ENCODE measurements at regions not wholly inside any gene's neighbourhood (a gene's known extent, or its start where the extent isn't known, plus 50 kb on each side); places are given as distances from the start of the nearest gene placed in this dataset.

- ChIA-PET CTCF (ENCODE audit: low intra/inter-chr PET ratio) (no interaction called here), POLR2A (interaction anchor here (1.6 kb wide), 1 partner anchor 9 kb away, joined by 5 read pairs; no protein-coding TSS in a partner anchor)
- no peak overlapping the region for H3K4me3 ChIP-seq
- H2AFZ ChIP-seq (ENCODE audit: low read depth, low read length): no peak overlapping the region
- H3K27ac ChIP-seq (ENCODE audit: extremely low read depth, low read depth, low read length): no peak overlapping the region
- intact Hi-C loops (cut with micrococcal nuclease) (no loop called here), in situ Hi-C loops (cut with MboI) (no loop called here)
- H3K79me2 ChIP-seq (ENCODE audit: control insufficient read depth, insufficient read depth, low read length): no peaks in the 10 kb centered on the region
- H4K20me1 ChIP-seq (replicated peaks; ENCODE audit: control insufficient read depth, insufficient read depth, low read length): no peaks in the 10 kb centered on the region
- FAIRE-seq (no peak), DNase-seq (ENCODE audit: extremely low read depth in 1 of 4, low spot score in 3 of 4) (no peak), ATAC-seq (no peak)
- H3K4me2 ChIP-seq (ENCODE audit: insufficient read depth, low read length): no peak overlapping the region
- H3K9me3 ChIP-seq (replicated peaks; ENCODE audit: control insufficient read depth, insufficient read depth, low read depth, low read length): no peaks in the 10 kb centered on the region
- WGBS (ENCODE audit: insufficient coverage, low coverage, missing lambda C conversion rate): 11% methylated on average over 19 of the region's 21 CpGs
- peaks cover 0 to 33% of the 10 kb centered on the region in 2 experiments; a peak in 4 of 5 replicates for H3K27me3 ChIP-seq (ENCODE audit: control insufficient read depth in 2 of 2, insufficient read depth in 2 of 2, low read length in 2 of 2)
- no peak overlapping the region for H3K9ac ChIP-seq (ENCODE audit: insufficient read depth in 1 of 2, low read depth in 2 of 2, low read length in 2 of 2)
- no peaks in the 10 kb centered on the region; a peak in 1 of 5 replicates for H3K4me1 ChIP-seq (replicated peaks in 1 of 2; ENCODE audit: control insufficient read depth in 2 of 2, insufficient read depth in 2 of 2, low read length in 2 of 2)
- H3K9me1 ChIP-seq (ENCODE audit: control insufficient read depth, insufficient read depth, low read length): no peaks in the 10 kb centered on the region
- BruUV-seq (replicated peaks): no TSS peak
- no peaks in the 10 kb centered on the region for H3K36me3 ChIP-seq (ENCODE audit: control insufficient read depth, insufficient read depth, low read length)
- TF ChIP-seq CBX2 (IDR thresholded peaks at IDR 0.05; ENCODE audit: insufficient read depth, low read length, poor library complexity, severe bottlenecking) (no peak), KDM4B (IDR thresholded peaks at IDR 0.05; ENCODE audit: borderline replicate concordance in 2 of 2, low read depth in 1 of 2) (no peak), SMAD4 (CRISPR knock-in tag; conservative IDR thresholded peaks at IDR 0.05) (no peak), DNMT1 (IDR thresholded peaks at IDR 0.05) (no peak), HDAC1 (IDR thresholded peaks at IDR 0.05) (no peak), NFE2L1 (tag; IDR thresholded peaks at IDR 0.05; ENCODE audit: borderline replicate concordance, low read depth) (no peak), DPF2 (IDR thresholded peaks at IDR 0.05) (no peak), PRDM10 (IDR thresholded peaks at IDR 0.05; ENCODE audit: partially characterized antibody) (no peak), SNIP1 (IDR thresholded peaks at IDR 0.05; ENCODE audit: low read depth) (no peak), ZBTB49 (CRISPR knock-in tag; IDR thresholded peaks at IDR 0.05; ENCODE audit: borderline replicate concordance) (no peak), SMAD1 (IDR thresholded peaks at IDR 0.05; ENCODE audit: low read depth, low read length, partially characterized antibody) (no peak), CREB3L1 (IDR thresholded peaks at IDR 0.05; ENCODE audit: borderline replicate concordance, low read depth) (no peak), ZZZ3 (IDR thresholded peaks at IDR 0.05) (no peak)
Observed at GRCh38 chr20:22653658-22654642, 69.6 kb upstream of the FOXA2 start.

Measured in K562 (cell line).